ENCODE measurements at regions not wholly inside any gene's neighbourhood (a gene's known extent, or its start where the extent isn't known, plus 50 kb on each side); places are given as distances from the start of the nearest gene placed in this dataset.

DNA sequence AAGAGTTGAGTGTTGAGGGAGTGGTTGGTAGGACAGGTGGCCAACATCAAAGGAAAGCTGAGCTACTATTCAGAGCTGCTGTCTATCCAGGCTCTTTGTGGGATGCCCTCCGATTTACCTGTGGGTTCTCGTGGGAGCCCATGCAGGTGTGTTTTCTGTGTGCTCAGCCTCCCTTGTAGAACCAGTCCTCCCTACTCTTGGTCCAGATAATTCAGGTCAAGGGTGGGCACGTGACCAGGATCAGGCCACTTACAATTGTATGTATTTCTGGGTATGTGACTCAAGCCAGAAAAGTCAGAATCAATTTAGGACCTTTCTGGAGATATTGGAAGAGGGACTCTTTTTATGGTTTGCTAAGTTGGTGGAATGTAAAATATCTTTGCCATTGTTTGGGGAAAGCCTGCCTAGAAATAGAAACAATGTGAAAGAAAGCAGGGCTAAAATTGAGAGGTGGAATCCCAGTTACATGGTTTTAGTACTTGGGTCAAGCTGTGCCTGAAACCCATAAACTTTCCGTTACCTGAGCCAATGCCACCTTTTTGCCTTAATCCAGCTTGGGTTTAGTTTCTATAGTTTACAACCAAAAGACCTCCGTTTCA is 93.2 kb downstream of the PDCL3 start:
- TF ChIP-seq, protein P1, sequence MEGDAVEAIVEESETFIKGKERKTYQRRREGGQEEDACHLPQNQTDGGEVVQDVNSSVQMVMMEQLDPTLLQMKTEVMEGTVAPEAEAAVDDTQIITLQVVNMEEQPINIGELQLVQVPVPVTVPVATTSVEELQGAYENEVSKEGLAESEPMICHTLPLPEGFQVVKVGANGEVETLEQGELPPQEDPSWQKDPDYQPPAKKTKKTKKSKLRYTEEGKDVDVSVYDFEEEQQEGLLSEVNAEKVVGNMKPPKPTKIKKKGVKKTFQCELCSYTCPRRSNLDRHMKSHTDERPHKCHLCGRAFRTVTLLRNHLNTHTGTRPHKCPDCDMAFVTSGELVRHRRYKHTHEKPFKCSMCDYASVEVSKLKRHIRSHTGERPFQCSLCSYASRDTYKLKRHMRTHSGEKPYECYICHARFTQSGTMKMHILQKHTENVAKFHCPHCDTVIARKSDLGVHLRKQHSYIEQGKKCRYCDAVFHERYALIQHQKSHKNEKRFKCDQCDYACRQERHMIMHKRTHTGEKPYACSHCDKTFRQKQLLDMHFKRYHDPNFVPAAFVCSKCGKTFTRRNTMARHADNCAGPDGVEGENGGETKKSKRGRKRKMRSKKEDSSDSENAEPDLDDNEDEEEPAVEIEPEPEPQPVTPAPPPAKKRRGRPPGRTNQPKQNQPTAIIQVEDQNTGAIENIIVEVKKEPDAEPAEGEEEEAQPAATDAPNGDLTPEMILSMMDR (conservative IDR thresholded peaks at IDR 0.05; ENCODE audit: control insufficient read depth, insufficient read depth, low read depth, low read length) = no peak
- no peak for DNase-seq (ENCODE audit: low read depth)
- H3K4me3 ChIP-seq (ENCODE audit: control insufficient read depth, low read depth, low read length) = no peak overlapping the region

DNA sequence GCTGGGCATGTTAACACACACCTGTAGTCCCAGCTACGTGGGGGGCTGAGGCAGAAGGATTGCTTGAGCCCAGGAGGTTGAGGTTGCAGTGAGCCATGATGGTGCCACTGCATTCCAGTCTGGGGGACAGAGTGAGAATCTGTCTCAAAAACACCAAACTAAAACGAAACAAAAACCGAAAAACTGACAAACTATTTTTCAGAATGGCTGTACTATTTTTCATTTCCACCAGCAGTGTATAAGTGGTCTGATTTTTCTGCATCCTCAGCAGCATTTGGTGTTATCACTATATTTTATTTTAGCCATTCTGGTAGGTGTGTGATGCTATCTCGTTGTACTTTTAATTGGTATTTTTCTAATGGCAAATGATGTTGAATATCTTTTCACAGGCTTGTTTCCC is 95.2 kb downstream of the PDCL3 start:
- DNase-seq (ENCODE audit: low read depth) = no peak
- H3K4me3 ChIP-seq (ENCODE audit: control insufficient read depth, low read depth, low read length) = no peak overlapping the region
- TF ChIP-seq, protein P1 (conservative IDR thresholded peaks at IDR 0.05; ENCODE audit: control insufficient read depth, insufficient read depth, low read depth, low read length) = no peak

DNA sequence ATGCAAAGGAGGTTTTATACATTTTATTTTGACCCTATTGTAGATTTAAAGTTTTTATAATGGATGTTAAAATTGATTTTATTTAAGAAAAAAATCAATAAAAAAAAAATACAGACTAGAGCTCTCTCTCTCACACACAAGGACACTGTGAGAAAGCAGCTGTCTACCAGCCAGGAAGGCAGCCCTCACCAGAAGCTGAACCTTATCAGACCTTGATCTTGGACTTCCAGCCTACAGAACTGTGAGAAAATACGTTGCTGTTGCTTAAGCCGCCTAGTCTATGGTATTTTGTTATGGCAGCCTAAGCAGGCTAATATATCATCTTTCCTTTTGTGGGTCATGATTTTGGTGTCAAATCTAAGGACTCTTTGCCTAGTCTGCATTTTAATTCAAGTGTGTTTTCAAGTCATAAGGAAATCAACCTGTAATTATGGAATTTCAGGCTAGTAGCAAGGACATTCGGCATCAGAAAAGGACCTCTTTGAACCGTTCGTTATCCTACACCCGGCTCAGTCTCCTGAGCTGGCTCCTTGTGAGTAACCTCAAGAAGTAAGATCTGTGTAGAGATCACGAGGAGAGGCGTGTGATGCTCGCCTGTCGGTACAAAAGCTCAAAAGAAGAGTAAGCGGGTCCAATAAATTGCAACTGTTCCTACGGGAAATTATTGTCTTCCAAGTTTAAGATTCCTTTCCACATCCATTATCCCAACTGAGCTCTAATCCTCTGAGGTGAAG is 98.2 kb downstream of the PDCL3 start:
- TF ChIP-seq, protein P1 (conservative IDR thresholded peaks at IDR 0.05; ENCODE audit: control insufficient read depth, insufficient read depth, low read depth, low read length) = no peak
- no peak for DNase-seq (ENCODE audit: low read depth)
- H3K4me3 ChIP-seq (ENCODE audit: control insufficient read depth, low read depth, low read length) = no peak overlapping the region

DNA sequence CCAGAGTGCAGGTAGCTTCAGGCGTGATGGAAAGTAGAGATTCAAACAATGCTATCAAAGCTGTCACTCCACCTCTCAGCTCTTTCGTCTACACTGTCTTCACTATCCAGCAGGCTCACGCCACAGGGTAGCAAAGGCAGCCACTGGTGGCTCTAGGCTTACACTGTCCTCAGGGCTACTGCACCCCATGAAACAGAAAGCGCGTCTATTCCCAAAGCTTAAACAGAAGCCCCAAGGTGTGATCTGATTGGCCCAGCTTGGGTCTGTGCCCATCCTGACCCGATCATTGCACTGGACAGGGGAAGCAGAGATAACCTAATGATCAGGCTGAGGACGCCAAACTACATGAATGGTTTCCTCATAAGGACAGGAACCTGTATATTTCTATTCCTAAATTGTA is 100.1 kb downstream of the PDCL3 start:
- DNase-seq (ENCODE audit: low read depth) = no peak
- no peak overlapping the region for H3K4me3 ChIP-seq (ENCODE audit: control insufficient read depth, low read depth, low read length)
- TF ChIP-seq, protein P1 (conservative IDR thresholded peaks at IDR 0.05; ENCODE audit: control insufficient read depth, insufficient read depth, low read depth, low read length) = no peak

DNA sequence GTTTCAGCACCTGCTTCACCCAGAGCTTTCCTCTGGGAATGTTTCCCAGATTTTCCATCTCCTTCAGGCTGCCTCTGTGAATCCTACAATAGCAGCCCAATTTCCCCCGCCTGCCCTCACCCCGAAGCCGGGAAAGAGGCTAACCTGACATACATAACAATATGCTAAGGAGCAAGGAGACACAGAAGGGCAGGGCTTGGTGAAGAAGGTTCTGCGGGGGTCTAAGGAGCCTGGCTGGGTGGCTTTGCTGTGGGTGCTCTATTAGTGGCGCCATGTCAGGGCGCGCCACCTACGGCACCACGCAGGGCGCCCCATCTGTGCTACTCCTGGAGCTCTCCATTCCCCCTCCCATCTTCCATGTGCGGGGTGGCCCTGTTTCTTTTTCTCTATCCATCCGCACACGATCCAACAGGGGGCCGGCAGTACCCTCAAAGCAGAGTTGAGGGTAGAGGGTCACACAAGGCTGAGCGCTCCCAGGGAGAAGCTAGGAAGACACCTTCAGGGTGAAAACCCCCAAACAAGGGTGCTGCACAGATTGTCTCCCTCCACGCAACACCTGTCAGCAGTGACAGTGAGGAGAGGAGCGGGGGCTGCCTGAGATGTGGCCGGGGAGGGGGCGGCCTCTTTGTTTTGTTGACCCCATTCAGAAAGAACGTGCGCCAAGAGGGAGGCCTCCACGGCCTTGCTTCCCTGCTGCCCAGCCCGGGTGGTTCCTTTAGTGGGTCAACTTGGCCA is 101.4 kb downstream of the PDCL3 start:
- TF ChIP-seq, protein P1 (conservative IDR thresholded peaks at IDR 0.05; ENCODE audit: control insufficient read depth, insufficient read depth, low read depth, low read length) = no peak
- H3K4me3 ChIP-seq (ENCODE audit: control insufficient read depth, low read depth, low read length) = no peak overlapping the region
- DNase-seq (ENCODE audit: low read depth) = no peak

DNA sequence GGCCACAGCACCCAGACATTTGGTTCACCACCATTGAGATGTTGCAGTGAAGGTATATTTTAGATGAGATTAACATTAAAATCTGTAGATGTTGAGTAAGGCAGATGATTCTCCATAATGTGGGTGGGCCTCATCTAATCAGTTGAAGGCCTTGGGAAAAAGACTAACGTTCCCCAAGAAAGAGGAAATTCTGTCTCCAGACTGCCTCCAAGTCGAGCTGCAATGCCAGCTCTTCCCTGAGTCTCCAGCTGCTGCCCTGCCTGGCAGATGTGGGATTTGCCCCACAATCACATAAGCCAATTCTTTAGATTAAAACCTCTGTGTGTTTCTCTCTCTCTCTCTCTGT is 101.9 kb downstream of the PDCL3 start:
- TF ChIP-seq, protein P1 (conservative IDR thresholded peaks at IDR 0.05; ENCODE audit: control insufficient read depth, insufficient read depth, low read depth, low read length) = no peak
- no peak for DNase-seq (ENCODE audit: low read depth)
- no peak overlapping the region for H3K4me3 ChIP-seq (ENCODE audit: control insufficient read depth, low read depth, low read length)

Measured in fibroblast of mammary gland (primary cell).